ENCODE measurements at regions not wholly inside any gene's neighbourhood (a gene's known extent, or its start where the extent isn't known, plus 50 kb on each side); places are given as distances from the start of the nearest gene placed in this dataset.

- no peak for TF ChIP-seq CTCF (conservative IDR thresholded peaks at IDR 0.05; ENCODE audit: low read length)
- TF ChIP-seq EZH2phosphoT487 (IDR thresholded peaks at IDR 0.05; ENCODE audit: borderline replicate concordance) = no peak
These were observed 181.4 kb downstream of the GPAM start for GRCh38 chr10:112002206-112002605.

All from Loucy (cell line).